Stromal cell of bone marrow (primary cell): ENCODE measurements at regions not wholly inside any gene's neighbourhood (a gene's known extent, or its start where the extent isn't known, plus 50 kb on each side); places are given as distances from the start of the nearest gene placed in this dataset.

Experiments
- DNase-seq: peaks from one replicate; pipeline ENCODE4 v3.0.0-alpha.2; 2012; ENCODE audit warnings: low read depth

GRCh38 chr1:83574791-83575190 is 424.1 kb downstream of the TTLL7 start:
- no peak for DNase-seq

GRCh38 chr1:83573776-83574175 is 425.2 kb downstream of the TTLL7 start:
- DNase-seq: no peak

DNA sequence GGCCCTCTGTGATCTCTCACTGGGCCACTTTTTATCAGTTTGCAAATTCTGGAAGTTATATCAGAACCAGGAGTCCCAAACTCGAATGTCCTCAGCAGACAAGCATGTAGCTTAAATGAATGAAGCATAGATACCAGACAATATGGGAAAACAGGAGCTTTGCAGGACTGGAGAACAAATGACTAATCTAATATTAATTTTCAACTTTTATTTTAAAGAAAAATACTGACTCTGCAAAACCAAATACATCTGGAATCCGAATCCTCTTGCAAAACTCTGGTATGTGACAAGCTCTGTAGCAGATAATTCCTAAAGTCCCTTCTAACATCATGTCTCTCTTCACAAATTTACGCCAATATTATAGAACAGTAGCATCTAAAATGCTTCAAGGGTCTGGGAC is 427.4 kb downstream of the TTLL7 start:
- no peak for DNase-seq

DNA sequence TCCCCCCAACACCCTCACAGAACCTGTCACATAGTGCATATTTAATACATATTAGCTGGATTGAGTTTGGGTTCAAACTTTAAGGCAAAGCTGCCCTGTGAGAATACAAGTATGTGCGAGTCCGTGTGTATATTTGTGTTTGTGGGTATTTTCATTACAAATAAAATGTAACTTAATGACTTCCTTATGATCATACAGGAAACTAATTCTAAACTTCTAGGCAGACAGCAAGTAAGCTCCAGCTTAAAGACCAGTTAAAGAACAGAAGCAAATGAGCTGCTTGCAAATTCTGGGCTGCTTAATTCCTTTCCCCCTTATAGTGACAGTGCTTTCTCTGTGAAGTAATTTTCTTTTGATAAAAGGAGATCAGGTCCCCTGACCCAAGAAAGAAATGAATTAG is 437.6 kb downstream of the TTLL7 start:
- no peak for DNase-seq

DNA sequence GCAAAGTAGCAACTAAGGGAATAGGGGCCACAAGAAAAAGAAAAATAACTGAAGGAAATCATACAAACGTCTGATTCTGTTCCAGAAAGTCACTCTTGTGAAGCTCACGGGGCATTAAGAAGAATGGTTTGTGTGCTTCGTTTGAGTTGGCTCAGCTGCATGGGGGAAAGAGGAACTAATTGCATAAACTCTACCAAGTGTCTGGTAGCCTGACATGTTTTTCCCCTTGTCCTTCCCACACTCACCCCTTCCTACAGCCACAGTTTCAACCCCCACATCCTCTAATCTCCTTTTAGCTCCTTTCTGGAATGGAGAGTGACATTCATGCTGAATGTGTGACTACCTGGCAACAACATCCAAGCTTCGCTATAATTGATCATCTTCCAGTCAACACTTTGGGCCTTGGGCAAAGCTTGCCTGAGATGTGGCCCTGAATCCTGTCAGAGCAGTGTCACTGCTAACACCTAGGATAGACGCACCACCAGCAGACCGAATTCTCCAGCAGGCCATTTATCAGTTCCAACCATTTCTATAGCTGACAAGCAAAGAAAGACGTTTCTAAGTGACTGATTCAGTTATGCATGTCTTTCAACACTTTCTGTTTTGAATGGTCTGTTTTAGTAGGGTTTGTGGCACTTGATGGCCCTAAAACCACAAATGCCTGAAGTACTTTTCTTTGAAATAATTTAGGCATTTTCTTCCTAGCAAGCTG is 439.6 kb downstream of the TTLL7 start:
- no peak for DNase-seq

DNA sequence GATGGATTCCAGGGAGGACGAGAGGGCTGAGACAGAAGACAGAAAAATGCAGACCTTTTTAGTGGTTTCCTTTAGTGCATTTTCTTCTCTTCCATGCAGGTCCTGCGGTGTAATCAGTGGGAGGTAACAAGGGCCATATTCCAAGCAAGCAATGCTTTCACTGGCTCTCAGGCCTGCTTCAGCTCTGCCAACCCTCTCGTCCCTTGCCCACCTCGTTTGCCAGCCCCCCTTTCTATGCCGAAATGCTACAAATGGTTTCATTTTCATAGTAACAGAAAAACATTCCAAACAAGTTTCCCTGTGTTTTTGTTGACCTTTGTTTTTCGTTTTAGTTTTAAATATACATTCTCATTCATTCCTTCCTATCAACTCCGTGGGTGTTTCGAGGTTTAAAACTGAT is 443.1 kb downstream of the TTLL7 start:
- no peak for DNase-seq

- no peak for DNase-seq
Measured at GRCh38 chr1:83554174-83554573, 444.8 kb downstream of the TTLL7 start.

DNA sequence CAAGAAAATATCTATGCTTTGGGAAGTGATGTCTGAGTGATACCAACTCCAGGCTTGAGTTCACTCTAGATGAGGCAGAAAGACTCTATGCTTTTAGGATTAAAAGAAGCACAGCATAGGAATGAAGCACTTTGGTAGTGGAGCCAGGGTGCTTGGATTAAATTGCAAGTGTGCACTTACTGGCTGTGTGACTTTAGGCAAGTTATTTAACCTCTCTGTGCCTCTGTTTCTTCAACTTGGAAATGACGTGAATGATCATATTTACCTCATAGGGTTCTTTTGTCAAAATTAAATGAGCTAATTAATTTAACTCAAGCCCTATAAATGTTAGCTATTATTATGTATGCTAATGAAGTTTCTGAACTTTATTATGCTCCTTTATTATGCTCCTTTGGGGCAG is 446.1 kb downstream of the TTLL7 start:
- DNase-seq: no peak

GRCh38 chr1:83548311-83548710 is 450.6 kb downstream of the TTLL7 start:
- no peak for DNase-seq

DNA sequence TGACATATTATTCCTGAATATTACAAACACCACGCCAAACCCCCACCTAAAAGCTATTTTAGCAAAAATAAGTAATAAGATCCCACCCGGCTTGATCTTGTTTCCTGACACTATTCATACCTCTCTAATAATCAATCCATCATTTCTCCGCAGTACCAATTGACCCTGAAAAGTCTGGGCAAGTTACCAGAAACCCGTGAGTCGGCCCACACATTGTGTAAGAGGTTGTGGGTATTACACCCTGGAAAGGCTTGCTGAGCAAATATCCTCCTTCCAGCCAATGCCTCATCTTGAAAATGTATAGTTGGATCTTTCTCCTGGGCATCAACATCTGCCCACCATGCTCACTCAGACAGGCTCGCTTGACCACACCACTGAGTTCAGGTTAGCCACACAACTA is 451.0 kb downstream of the TTLL7 start:
- DNase-seq: peak; percentile 63

- DNase-seq: peak; percentile 28
Measured at GRCh38 chr1:83546874-83547273, 452.1 kb downstream of the TTLL7 start.

- no peak for DNase-seq
Measured at GRCh38 chr1:83545066-83545862, 453.7 kb downstream of the TTLL7 start.

DNA sequence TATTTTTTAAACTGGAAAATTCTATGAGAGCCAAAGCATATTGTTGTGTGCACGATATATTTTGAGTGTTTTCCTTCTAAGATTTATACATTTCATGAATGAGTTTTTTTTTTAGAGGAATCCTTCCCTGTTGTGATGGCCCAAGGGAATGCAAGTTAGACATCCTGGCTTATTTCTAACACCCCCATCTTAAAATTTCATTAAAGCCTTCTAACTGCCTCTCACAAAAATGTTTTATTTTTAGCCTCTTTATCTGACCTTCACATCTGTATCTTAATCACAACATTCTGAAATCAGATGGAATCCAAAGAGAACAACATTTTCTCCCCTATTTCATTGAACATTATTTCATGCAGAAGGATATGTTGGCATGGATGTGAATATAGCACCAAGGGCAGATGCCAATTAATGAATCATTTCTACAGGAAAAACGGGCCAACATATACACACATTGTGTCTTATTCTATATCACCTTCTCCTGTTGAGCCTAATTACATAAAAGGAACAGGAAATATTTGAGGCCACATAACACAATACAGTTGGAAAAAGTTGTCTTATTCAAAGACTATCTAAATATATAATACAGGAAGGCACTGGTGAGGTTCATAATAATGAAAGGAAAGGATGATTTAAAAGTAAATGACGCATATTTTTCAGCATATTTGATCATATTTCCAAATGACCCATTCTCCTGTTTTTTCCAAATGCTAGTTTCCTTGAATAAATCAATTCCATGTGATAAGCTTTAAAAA is 455.5 kb downstream of the TTLL7 start:
- no peak for DNase-seq

GRCh38 chr1:83531521-83532309 is 467.2 kb downstream of the TTLL7 start:
- DNase-seq: no peak

- no peak for DNase-seq
Measured at GRCh38 chr1:83530506-83530905, 468.4 kb downstream of the TTLL7 start.

GRCh38 chr1:83527987-83528386 is 470.9 kb downstream of the TTLL7 start:
- no peak for DNase-seq

GRCh38 chr1:83520797-83521196 is 478.1 kb downstream of the TTLL7 start:
- DNase-seq: no peak

GRCh38 chr1:83516369-83516768 is 482.6 kb downstream of the TTLL7 start:
- DNase-seq: peak; percentile 27

GRCh38 chr1:83515578-83516154 is 483.3 kb downstream of the TTLL7 start:
- no peak for DNase-seq

- no peak for DNase-seq
Measured at GRCh38 chr1:83512373-83513193, 486.3 kb downstream of the TTLL7 start.
